ENCODE measurements at regions not wholly inside any gene's neighbourhood (a gene's known extent, or its start where the extent isn't known, plus 50 kb on each side); places are given as distances from the start of the nearest gene placed in this dataset.

DNA sequence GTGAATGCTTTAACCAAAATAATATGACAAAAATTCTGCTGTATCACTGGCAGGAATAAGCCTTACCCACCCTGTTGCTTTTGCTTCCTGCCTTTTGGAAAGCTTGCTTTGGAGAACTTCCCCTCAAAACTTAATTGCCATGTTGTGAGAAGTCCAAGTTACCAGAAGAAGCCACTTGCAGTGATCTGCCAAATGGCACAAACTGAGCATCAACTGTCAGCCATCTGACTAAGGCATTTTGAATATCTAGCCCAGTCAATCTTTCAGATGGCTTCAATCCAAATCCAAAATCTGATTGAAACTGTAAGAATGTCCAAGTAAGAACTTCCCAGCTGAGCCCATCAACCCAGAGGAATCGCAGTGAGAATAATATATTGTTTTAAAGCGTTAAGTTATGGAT lies 216.5 kb upstream of the ZC3H15 start:
- Histone ChIP-seq H3K27ac (ENCODE audit: low read depth, low read length) (no peak overlapping the region), H3K4me1 (ENCODE audit: control insufficient read depth in 1 of 2, insufficient read depth in 2 of 2, low read length in 2 of 2) (no peaks in the 10 kb centered on the region), H3K4me2 (ENCODE audit: low read length) (no peak overlapping the region), H3K79me1 (ENCODE audit: low read length) (no peaks in the 10 kb centered on the region), H4K91ac (ENCODE audit: low read depth, low read length) (no peak overlapping the region), H2AK5ac (ENCODE audit: low read length) (no peak overlapping the region), H2BK120ac (ENCODE audit: insufficient read depth, low read length, poor library complexity) (no peak overlapping the region), H2BK5ac (ENCODE audit: low read depth, low read length, poor library complexity) (no peak overlapping the region), H3K79me2 (ENCODE audit: control insufficient read depth, insufficient read depth, low read length, poor library complexity) (no peaks in the 10 kb centered on the region), H3K36me3 (ENCODE audit: control insufficient read depth in 1 of 2, insufficient read depth in 2 of 2, low read length in 2 of 2) (no peaks in the 10 kb centered on the region), H4K12ac (ENCODE audit: low read depth, low read length) (no peak overlapping the region), H3K14ac (ENCODE audit: low read length) (no peak overlapping the region), H3K4ac (ENCODE audit: low read depth, low read length) (no peak overlapping the region), H3K27me3 (ENCODE audit: insufficient read depth, low read length) (no peaks in the 10 kb centered on the region), H3K9me3 (ENCODE audit: insufficient read depth, low read depth, low read length) (no peaks in the 10 kb centered on the region), H3K18ac (ENCODE audit: low read length) (no peak overlapping the region), H2BK12ac (ENCODE audit: low read length) (no peak overlapping the region), H4K8ac (ENCODE audit: low read depth, low read length) (no peak overlapping the region), H3K4me3 (ENCODE audit: low read depth, low read length) (no peak overlapping the region), H3K9ac (ENCODE audit: low read length) (no peak overlapping the region), H3K23ac (ENCODE audit: low read length) (no peak overlapping the region), H2AFZ (ENCODE audit: insufficient read depth, low read length, poor library complexity) (no peak overlapping the region)
- DNase-seq, result no peak
- no CpG with 5 or more reads among the region's 2 CpGs for WGBS (ENCODE audit: extremely low coverage, insufficient coverage, insufficient read length)

DNA sequence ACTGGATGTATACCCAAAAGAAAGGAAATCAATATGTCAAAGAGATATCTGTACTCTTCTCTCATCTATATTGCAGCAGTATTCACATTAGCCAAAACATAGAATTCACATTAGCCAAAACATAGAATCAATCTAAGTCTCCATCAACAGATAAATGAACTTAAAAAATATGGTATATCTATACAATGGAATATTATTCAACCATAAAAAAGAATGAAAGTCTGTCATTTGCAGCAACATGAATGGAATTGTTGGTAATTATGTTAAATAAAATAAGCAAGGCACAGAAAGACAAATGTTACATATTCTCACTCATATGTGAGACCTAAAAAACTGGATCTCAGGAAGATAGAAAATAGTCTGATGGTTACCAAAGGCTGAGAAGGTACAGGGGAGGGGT lies 212.1 kb upstream of the ZC3H15 start:
- Histone ChIP-seq H4K8ac (ENCODE audit: low read depth, low read length) (no peak overlapping the region), H3K18ac (ENCODE audit: low read length) (no peak overlapping the region), H3K27me3 (ENCODE audit: insufficient read depth, low read length) (no peaks in the 10 kb centered on the region), H2BK12ac (ENCODE audit: low read length) (no peak overlapping the region), H3K4me2 (ENCODE audit: low read length) (no peak overlapping the region), H3K4me1 (ENCODE audit: control insufficient read depth in 1 of 2, insufficient read depth in 2 of 2, low read length in 2 of 2) (peaks cover 0 to 2% of the 10 kb centered on the region in 2 experiments), H2BK5ac (ENCODE audit: low read depth, low read length, poor library complexity) (no peak overlapping the region), H3K23ac (ENCODE audit: low read length) (no peak overlapping the region), H3K9ac (ENCODE audit: low read length) (no peak overlapping the region), H3K4me3 (ENCODE audit: low read depth, low read length) (no peak overlapping the region), H2AK5ac (ENCODE audit: low read length) (no peak overlapping the region), H3K79me1 (ENCODE audit: low read length) (no peaks in the 10 kb centered on the region), H4K12ac (ENCODE audit: low read depth, low read length) (no peak overlapping the region), H3K27ac (ENCODE audit: low read depth, low read length) (no peak overlapping the region), H3K36me3 (ENCODE audit: control insufficient read depth in 1 of 2, insufficient read depth in 2 of 2, low read length in 2 of 2) (no peaks in the 10 kb centered on the region), H3K14ac (ENCODE audit: low read length) (no peak overlapping the region), H2BK120ac (ENCODE audit: insufficient read depth, low read length, poor library complexity) (no peak overlapping the region), H3K9me3 (ENCODE audit: insufficient read depth, low read depth, low read length) (no peaks in the 10 kb centered on the region), H3K79me2 (ENCODE audit: control insufficient read depth, insufficient read depth, low read length, poor library complexity) (no peaks in the 10 kb centered on the region), H3K4ac (ENCODE audit: low read depth, low read length) (no peak overlapping the region), H2AFZ (ENCODE audit: insufficient read depth, low read length, poor library complexity) (no peak overlapping the region), H4K91ac (ENCODE audit: low read depth, low read length) (no peak overlapping the region)
- DNase-seq, result no peak

DNA sequence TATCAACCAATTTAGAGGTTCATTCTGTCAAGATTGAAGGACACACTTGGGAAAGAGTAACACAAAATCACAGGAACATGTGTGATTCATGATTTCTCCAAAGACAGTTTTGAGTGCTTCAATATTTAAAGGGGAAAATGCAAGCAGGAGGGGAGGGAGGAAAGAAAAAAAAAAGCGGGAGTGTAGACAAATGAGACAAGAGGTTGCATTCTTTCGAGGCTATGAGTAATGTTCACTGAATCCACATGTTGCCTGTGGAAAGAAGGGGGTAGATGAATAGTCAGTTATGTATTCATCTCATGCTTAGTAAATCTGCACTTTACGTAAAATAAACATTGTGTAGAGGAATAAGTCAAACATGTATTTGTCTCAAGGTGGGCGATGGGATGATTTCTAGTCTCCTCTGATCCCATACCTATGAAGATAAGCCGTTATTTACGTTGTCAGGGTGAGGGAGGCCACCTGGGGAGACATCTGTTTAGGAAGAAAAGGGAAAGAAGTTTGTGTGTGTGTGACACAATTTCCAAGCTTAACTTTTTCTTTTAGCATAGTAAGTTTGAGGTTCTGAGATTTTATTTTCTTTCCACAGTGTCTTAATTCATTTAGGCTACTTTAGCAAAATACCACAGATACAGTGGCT lies 211.0 kb upstream of the ZC3H15 start:
- no peaks in the 10 kb centered on the region for H3K79me2 ChIP-seq (ENCODE audit: control insufficient read depth, insufficient read depth, low read length, poor library complexity)
- peak in 1 of 2 donors; percentile 61 for DNase-seq
- no peak overlapping the region for H4K12ac ChIP-seq (ENCODE audit: low read depth, low read length)
- H3K79me1 ChIP-seq (ENCODE audit: low read length), result no peaks in the 10 kb centered on the region
- H3K9ac ChIP-seq (ENCODE audit: low read length), result no peak overlapping the region
- no peak overlapping the region for H4K91ac ChIP-seq (ENCODE audit: low read depth, low read length)
- H3K36me3 ChIP-seq (ENCODE audit: control insufficient read depth in 1 of 2, insufficient read depth in 2 of 2, low read length in 2 of 2), result no peaks in the 10 kb centered on the region
- H3K27me3 ChIP-seq (ENCODE audit: insufficient read depth, low read length), result no peaks in the 10 kb centered on the region
- no peak overlapping the region for H3K14ac ChIP-seq (ENCODE audit: low read length)
- H3K27ac ChIP-seq (ENCODE audit: low read depth, low read length), result no peak overlapping the region
- H2BK5ac ChIP-seq (ENCODE audit: low read depth, low read length, poor library complexity), result no peak overlapping the region
- no peak overlapping the region for H4K8ac ChIP-seq (ENCODE audit: low read depth, low read length)
- H2BK12ac ChIP-seq (ENCODE audit: low read length), result no peak overlapping the region
- no CpG with 5 or more reads among the region's 6 CpGs for WGBS (ENCODE audit: extremely low coverage, insufficient coverage, insufficient read length)
- no peak overlapping the region for H3K4me3 ChIP-seq (ENCODE audit: low read depth, low read length)
- no peaks in the 10 kb centered on the region for H3K9me3 ChIP-seq (ENCODE audit: insufficient read depth, low read depth, low read length)
- no peak overlapping the region for H2AFZ ChIP-seq (ENCODE audit: insufficient read depth, low read length, poor library complexity)
- no peak overlapping the region for H2AK5ac ChIP-seq (ENCODE audit: low read length)
- no peak overlapping the region for H3K18ac ChIP-seq (ENCODE audit: low read length)
- no peak overlapping the region for H3K4me2 ChIP-seq (ENCODE audit: low read length)
- no peak overlapping the region for H3K4ac ChIP-seq (ENCODE audit: low read depth, low read length)
- H3K4me1 ChIP-seq (ENCODE audit: control insufficient read depth in 1 of 2, insufficient read depth in 2 of 2, low read length in 2 of 2), result peaks cover 0 to 2% of the 10 kb centered on the region in 2 experiments
- H3K23ac ChIP-seq (ENCODE audit: low read length), result no peak overlapping the region
- no peak overlapping the region for H2BK120ac ChIP-seq (ENCODE audit: insufficient read depth, low read length, poor library complexity)

DNA sequence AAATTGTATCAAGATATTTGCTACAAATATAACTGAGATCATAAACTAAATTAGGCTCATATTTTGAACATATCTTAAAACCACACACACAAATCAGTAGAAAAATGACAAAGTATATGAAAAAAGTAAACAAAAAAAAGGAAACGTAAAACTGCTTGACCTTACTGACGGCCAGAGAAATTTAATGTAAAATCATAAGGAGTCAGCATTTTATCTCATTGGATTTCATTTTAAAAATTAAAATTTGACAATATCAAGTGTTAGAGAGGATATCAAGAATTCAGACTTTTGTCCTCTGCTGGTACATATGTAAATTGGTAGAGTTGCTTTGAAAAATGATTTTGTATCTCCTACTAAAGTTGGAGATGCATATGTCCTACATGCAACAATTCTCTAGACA lies 209.2 kb upstream of the ZC3H15 start:
- Histone ChIP-seq H3K4ac (ENCODE audit: low read depth, low read length) (no peak overlapping the region), H2AFZ (ENCODE audit: insufficient read depth, low read length, poor library complexity) (no peak overlapping the region), H3K9ac (ENCODE audit: low read length) (no peak overlapping the region), H2BK12ac (ENCODE audit: low read length) (no peak overlapping the region), H2AK5ac (ENCODE audit: low read length) (no peak overlapping the region), H4K12ac (ENCODE audit: low read depth, low read length) (no peak overlapping the region), H3K4me3 (ENCODE audit: low read depth, low read length) (no peak overlapping the region), H3K79me2 (ENCODE audit: control insufficient read depth, insufficient read depth, low read length, poor library complexity) (no peaks in the 10 kb centered on the region), H3K4me2 (ENCODE audit: low read length) (no peak overlapping the region), H3K36me3 (ENCODE audit: control insufficient read depth in 1 of 2, insufficient read depth in 2 of 2, low read length in 2 of 2) (no peaks in the 10 kb centered on the region), H4K8ac (ENCODE audit: low read depth, low read length) (no peak overlapping the region), H3K79me1 (ENCODE audit: low read length) (no peaks in the 10 kb centered on the region), H2BK5ac (ENCODE audit: low read depth, low read length, poor library complexity) (no peak overlapping the region), H3K27ac (ENCODE audit: low read depth, low read length) (no peak overlapping the region), H3K4me1 (ENCODE audit: control insufficient read depth in 1 of 2, insufficient read depth in 2 of 2, low read length in 2 of 2) (peaks cover 0 to 2% of the 10 kb centered on the region in 2 experiments), H2BK120ac (ENCODE audit: insufficient read depth, low read length, poor library complexity) (no peak overlapping the region), H3K18ac (ENCODE audit: low read length) (no peak overlapping the region), H4K91ac (ENCODE audit: low read depth, low read length) (no peak overlapping the region), H3K27me3 (ENCODE audit: insufficient read depth, low read length) (no peaks in the 10 kb centered on the region), H3K14ac (ENCODE audit: low read length) (no peak overlapping the region), H3K23ac (ENCODE audit: low read length) (no peak overlapping the region), H3K9me3 (ENCODE audit: insufficient read depth, low read depth, low read length) (no peaks in the 10 kb centered on the region)
- WGBS (ENCODE audit: extremely low coverage, insufficient coverage, insufficient read length), result no CpG with 5 or more reads among the region's 2 CpGs
- DNase-seq, result no peak
